ENCODE measurements at regions not wholly inside any gene's neighbourhood (a gene's known extent, or its start where the extent isn't known, plus 50 kb on each side); places are given as distances from the start of the nearest gene placed in this dataset.
A peak's percentile ranks its signal among the peaks of the same experiment; 100 is the strongest.

DNA sequence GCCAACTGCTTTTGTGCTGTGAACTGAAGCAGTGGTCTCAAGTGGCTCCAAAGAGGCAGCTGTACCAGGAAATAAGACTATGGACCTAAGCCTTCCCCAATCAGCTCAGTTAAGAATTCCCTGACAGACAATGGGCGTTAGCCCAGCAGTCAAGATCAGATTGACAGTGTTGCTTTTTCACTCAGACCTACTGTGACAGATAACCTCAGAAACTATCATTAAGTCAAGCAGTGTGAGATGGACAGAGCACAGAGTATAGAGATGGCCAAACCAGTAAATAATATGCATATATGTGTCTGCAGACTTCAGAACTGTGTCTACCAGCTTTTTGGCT lies 215.3 kb downstream of the ZFP36L2 start:
- 92% methylated on average over 1 of the region's 1 CpG for WGBS
- peaks cover under 1 to 16% (median 6%) of the 10 kb centered on the region in 4 donors for H3K4me1 ChIP-seq (ENCODE audit: control insufficient read depth in 4 of 4, insufficient read depth in 4 of 4, low read length in 3 of 4)
- no peak for DNase-seq (ENCODE audit: low spot score)
- peak overlapping the region in 1 of 2 donors; percentile 24 for H3K27ac ChIP-seq (ENCODE audit: low read depth in 1 of 2, low read length in 2 of 2)
- H3K4me3 ChIP-seq (ENCODE audit: low read depth in 1 of 3, low read length in 3 of 3), result no peak overlapping the region
- H3K27me3 ChIP-seq (ENCODE audit: control insufficient read depth in 4 of 4, insufficient read depth in 4 of 4, low read length in 3 of 4), result no peaks in the 10 kb centered on the region
- no peak overlapping the region for H3K9ac ChIP-seq (ENCODE audit: low read depth in 1 of 2, low read length in 2 of 2)
- H3K9me3 ChIP-seq (ENCODE audit: control insufficient read depth in 4 of 4, low read length in 3 of 4), result no peaks in the 10 kb centered on the region
- TF ChIP-seq YY1 (IDR thresholded peaks at IDR 0.05) (no peak), REST (IDR thresholded peaks at IDR 0.05) (no peak), RAD21 (IDR thresholded peaks at IDR 0.05) (no peak), SP1 (IDR thresholded peaks at IDR 0.05) (no peak), HNF4A (conservative IDR thresholded peaks at IDR 0.05) (no peak), RXRA (IDR thresholded peaks at IDR 0.05) (no peak)
- TF ChIP-seq, protein P1, sequence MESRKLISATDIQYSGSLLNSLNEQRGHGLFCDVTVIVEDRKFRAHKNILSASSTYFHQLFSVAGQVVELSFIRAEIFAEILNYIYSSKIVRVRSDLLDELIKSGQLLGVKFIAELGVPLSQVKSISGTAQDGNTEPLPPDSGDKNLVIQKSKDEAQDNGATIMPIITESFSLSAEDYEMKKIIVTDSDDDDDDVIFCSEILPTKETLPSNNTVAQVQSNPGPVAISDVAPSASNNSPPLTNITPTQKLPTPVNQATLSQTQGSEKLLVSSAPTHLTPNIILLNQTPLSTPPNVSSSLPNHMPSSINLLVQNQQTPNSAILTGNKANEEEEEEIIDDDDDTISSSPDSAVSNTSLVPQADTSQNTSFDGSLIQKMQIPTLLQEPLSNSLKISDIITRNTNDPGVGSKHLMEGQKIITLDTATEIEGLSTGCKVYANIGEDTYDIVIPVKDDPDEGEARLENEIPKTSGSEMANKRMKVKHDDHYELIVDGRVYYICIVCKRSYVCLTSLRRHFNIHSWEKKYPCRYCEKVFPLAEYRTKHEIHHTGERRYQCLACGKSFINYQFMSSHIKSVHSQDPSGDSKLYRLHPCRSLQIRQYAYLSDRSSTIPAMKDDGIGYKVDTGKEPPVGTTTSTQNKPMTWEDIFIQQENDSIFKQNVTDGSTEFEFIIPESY (IDR thresholded peaks at IDR 0.05), result no peak
- TF ChIP-seq, protein P2, sequence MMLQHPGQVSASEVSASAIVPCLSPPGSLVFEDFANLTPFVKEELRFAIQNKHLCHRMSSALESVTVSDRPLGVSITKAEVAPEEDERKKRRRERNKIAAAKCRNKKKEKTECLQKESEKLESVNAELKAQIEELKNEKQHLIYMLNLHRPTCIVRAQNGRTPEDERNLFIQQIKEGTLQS (IDR thresholded peaks at IDR 0.05), result no peak
- H3K36me3 ChIP-seq (ENCODE audit: control insufficient read depth in 4 of 4, insufficient read depth in 3 of 4, low read depth in 1 of 4, low read length in 3 of 4), result no peaks in the 10 kb centered on the region

GRCh38 chr2:43010438-43011157 lies 215.8 kb downstream of the ZFP36L2 start:
- TF ChIP-seq, protein P3, sequence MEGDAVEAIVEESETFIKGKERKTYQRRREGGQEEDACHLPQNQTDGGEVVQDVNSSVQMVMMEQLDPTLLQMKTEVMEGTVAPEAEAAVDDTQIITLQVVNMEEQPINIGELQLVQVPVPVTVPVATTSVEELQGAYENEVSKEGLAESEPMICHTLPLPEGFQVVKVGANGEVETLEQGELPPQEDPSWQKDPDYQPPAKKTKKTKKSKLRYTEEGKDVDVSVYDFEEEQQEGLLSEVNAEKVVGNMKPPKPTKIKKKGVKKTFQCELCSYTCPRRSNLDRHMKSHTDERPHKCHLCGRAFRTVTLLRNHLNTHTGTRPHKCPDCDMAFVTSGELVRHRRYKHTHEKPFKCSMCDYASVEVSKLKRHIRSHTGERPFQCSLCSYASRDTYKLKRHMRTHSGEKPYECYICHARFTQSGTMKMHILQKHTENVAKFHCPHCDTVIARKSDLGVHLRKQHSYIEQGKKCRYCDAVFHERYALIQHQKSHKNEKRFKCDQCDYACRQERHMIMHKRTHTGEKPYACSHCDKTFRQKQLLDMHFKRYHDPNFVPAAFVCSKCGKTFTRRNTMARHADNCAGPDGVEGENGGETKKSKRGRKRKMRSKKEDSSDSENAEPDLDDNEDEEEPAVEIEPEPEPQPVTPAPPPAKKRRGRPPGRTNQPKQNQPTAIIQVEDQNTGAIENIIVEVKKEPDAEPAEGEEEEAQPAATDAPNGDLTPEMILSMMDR (IDR thresholded peaks at IDR 0.05; ENCODE audit: low read depth, low read length, missing input control), result no peak
- TF ChIP-seq, protein P2 (IDR thresholded peaks at IDR 0.05), result no peak
- TF ChIP-seq EGR1 (IDR thresholded peaks at IDR 0.05; ENCODE audit: low read depth in 2 of 2) (no peak), JUND (IDR thresholded peaks at IDR 0.05) (peak in 1 of 2 donors; percentile 35), RAD21 (IDR thresholded peaks at IDR 0.05) (no peak), HNF4A (conservative IDR thresholded peaks at IDR 0.05) (no peak)
- Histone ChIP-seq H3K9me3 (ENCODE audit: control insufficient read depth in 4 of 4, low read length in 3 of 4) (no peaks in the 10 kb centered on the region), H3K27ac (ENCODE audit: low read depth in 1 of 2, low read length in 2 of 2) (peak overlapping the region in 1 of 2 donors; percentile 24), H3K9ac (ENCODE audit: low read depth in 1 of 2, low read length in 2 of 2) (no peak overlapping the region), H3K4me1 (ENCODE audit: control insufficient read depth in 4 of 4, insufficient read depth in 4 of 4, low read length in 3 of 4) (peaks cover 5 to 22% (median 10%) of the 10 kb centered on the region in 4 donors), H3K4me3 (ENCODE audit: low read depth in 1 of 3, low read length in 3 of 3) (no peak overlapping the region), H3K27me3 (ENCODE audit: control insufficient read depth in 4 of 4, insufficient read depth in 4 of 4, low read length in 3 of 4) (no peaks in the 10 kb centered on the region), H3K36me3 (ENCODE audit: control insufficient read depth in 4 of 4, insufficient read depth in 3 of 4, low read depth in 1 of 4, low read length in 3 of 4) (no peaks in the 10 kb centered on the region)
- WGBS, result 75% methylated on average over 5 of the region's 5 CpGs
- no peak for DNase-seq (ENCODE audit: low spot score)

Measured in liver (tissue), 8 donors.